GM19397 (cell line): ENCODE measurements at regions not wholly inside any gene's neighbourhood (a gene's known extent, or its start where the extent isn't known, plus 50 kb on each side); places are given as distances from the start of the nearest gene placed in this dataset.

Experiments
- ATAC-seq: cut with Tn5 transposase; IDR thresholded peaks from one replicate; pipeline ENCODE4 v1.9.1; 2021; ENCODE audit warnings: mild to moderate bottlenecking, moderate library complexity; ENCODE audit not compliant: unreplicated experiment

GRCh38 chr9:89891221-89891590 lies 286.4 kb downstream of the GADD45G start:
- ATAC-seq: no peak

DNA sequence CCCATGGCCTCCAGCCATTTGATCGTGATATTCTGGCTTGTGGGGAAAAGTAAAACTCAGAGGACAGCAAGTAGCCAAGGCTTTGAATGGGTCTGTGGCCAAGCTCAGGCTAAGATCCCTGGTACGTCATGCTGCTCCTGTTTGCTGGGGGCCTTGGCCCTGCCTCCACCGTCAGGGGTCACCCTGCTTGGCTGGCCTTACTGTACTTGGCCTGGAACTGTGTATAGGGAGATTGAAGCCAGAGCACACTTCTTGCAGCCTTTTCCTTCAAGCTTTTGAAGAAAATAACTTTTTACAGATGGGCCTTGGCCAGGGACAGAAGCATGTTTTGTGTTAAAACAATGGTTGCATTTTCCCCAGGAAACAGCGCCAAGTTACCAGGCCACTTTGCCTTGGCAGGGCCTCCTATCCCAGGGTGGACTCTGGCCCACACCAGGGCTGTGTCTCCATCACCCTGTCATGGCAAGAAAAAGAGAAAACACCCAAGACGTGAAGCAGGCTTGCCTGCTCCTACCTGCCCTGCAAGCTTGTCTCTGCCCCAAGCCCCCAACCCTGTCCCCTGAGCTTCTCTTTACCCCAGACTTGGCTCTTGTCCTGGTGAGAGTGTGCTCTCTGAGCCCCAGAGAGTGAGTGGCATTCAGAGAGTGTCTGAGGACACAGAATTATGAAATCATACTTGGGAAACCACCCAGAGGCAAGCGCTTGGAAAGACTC lies 286.9 kb downstream of the GADD45G start:
- no peak for ATAC-seq

- no peak for ATAC-seq
Observed at GRCh38 chr9:89892920-89893319, 288.1 kb downstream of the GADD45G start.

DNA sequence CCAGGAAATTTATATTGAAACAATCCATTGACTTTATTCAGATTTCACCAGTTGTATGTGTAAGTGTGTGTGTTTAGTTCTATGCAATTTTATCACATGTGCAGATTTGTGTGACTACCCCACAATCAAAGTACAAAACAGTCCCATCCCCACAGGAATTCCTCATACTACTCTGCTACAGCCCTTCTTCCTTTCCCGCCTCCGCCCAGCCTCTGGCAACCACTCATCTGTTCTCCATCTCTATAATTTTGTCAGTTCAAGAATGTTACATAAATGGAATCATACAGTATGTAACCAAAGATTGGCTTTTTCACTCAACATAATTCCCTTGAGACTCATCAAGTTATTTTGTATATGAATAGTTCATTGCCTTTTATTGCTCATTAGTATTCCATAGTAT lies 289.1 kb downstream of the GADD45G start:
- ATAC-seq: no peak

DNA sequence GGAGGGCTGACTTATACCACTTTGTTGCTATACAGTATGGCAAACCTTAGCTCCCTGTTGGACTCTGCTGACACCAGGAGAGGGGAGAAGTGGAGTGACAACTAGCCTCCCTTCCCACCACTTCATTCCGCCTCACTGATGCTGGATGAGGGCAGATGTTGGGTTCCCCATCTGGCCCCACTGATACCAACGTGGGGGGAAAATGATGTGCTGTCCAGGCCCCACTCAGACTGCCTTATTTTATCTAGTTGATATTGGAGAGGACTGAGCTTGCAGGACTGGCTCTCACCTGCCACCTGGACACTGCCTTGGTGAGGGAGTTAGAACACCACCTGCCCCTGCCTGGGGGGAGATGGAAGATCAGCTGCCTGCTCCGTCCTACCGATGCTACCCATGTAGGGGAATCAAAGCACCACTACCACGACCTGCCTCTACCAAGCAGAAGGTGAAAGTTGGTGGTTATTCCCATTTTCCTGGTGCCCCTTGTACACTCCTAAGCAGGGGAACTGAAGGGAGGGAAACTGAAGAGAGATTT lies 292.1 kb downstream of the GADD45G start:
- no peak for ATAC-seq

- ATAC-seq: no peak
Observed at GRCh38 chr9:89899573-89899972, 294.8 kb downstream of the GADD45G start.

DNA sequence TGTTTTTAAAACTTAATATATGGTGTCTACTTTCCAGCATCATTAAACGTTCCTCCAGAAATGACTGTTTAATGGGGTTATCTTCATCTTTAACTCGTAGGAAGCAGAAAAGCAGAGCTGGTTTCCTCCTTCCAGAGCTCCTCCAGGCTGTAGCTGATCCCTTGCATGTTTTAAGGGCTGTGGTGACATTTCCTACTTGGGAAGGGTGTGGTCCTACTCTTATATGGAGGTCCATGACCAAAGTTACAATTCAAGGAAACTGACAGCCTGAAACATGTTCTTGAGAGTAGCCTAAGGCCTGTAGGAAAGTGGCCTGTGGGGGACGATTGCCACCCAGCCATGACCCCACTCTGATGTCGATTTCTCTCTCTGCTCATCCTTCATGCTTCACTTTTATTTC lies 297.1 kb downstream of the GADD45G start:
- no peak for ATAC-seq

DNA sequence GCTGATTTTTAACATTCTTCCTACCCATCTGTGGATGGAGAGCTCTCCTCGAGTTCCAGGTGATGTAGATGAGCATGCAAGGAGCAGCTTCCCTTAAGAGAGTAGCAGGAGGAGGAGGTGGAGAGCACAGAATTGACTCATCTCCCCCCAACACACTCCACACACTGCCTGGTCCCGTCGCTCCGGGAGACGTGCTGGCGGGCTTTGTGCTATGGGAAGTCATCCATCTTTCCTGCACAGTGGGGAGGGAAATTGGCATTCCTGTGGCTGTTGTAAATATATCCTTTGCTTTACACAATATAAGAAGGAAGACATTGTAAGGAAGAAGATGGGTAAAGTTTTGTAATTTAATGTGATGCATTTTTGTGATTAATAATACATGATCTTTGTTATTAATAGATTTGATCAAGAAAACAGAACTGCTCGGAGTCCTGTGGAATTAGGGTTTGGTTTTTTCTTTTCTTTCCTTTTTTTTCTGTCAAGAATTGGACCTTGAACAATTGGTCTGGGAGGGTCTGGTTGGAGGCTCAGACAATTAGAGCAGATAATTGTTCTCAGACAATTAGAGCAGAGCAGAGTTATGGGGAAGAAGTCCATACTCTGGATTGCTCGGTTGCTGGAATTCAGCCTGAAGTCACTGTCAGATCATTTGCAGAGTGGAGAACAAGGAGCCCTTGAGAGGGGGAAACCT lies 297.8 kb downstream of the GADD45G start:
- ATAC-seq: no peak

DNA sequence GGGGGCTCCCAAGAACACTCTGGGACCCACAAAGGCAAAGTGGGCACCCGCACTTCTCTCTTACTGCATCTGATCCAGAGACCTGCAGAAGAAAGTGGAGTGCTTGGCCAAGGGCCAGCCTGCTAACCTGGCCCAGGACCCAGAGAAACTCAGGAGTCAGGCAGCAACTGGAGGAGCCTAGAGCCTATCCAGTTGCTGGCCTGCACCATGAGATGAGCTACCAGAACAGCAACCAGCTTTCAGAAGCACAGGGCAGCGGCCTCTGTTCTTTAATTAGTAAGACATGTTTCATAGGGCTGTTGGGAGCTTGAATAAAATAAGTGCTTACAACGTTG lies 298.3 kb downstream of the GADD45G start:
- ATAC-seq: no peak

DNA sequence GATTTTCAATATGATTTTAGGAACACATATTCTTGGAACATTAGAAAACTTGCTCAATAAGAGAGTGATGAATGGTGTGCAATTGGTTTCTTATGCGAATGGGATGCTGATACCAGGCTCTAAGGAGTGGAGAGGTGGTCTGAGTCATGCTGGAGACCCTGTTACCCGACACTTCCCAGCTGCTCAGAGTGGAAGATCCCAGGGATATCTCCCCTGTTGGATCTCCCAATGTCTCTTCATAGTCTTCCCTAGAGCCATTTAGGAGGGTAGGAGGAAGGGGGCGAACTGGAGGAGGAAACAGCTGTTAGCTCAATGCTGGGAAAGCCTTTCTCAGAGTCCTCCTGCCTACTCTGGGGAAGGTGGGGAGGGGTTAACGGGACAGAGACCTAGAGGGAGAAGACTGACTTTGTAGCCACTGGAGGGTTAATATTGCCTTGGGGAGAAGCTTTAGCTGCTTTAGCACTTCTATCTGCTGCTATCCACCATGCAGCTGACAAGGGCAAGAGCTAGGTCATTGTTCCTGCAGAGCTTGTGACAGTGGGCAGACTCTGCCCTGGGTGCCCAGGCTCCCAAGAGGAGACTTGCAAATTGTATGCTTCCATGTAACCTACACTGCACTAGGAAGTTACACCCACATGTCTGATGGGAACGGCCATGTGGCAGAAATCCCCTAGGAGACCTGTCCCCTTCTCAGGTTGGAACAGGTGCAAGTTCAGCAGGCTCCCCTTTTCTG lies 301.0 kb downstream of the GADD45G start:
- no peak for ATAC-seq

DNA sequence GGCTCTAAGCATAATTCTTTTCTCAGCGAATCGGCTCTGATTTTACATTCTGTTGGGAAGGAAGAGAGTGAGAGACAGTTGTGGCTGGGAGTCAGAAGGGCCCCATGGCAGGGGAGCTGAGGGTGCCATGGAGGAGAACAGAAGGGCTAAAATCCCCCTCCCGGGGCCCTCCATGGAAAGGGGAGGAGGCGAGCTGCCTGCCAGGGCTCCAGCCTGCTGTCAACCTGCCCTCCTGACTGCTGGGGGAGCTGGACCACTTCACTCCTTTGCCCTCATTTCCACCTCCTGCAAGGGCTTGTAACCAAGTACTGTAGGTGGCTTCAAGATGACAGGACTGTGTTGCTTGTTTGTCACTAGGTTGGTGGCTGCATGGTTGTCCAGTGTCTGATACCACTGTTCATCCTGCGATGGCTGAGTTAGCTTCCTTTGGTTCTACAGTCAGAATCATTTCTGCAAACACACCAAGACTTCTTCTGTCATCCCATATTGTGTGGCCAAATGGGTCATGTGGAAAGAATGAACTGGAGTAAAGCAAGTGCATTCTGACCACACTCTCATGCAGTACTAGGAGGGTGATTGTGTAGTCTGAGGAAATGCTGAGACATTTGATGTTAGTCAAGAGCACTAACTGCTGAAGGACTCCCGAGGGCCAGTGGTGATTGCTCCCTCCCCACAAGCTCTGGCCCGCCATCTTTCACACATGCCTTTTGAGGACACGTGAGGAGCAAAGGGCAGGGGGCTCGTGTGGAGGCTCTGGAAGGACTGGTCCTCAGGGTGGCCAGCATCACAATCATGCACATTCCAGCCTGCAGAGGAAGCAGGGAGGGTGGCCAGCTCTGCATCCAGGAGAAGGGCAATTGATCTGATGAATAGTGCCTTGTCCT lies 307.2 kb downstream of the GADD45G start:
- no peak for ATAC-seq

- ATAC-seq: no peak
Observed at GRCh38 chr9:89912605-89912953, 307.8 kb downstream of the GADD45G start.

GRCh38 chr9:89915187-89915586 lies 310.4 kb downstream of the GADD45G start:
- ATAC-seq: no peak

GRCh38 chr9:89916001-89916597 lies 311.3 kb downstream of the GADD45G start:
- ATAC-seq: no peak

- ATAC-seq: no peak
Observed at GRCh38 chr9:89917861-89918260, 313.0 kb downstream of the GADD45G start.

GRCh38 chr9:89919171-89919681 lies 314.4 kb downstream of the GADD45G start:
- ATAC-seq: no peak

- ATAC-seq: no peak
Observed at GRCh38 chr9:89920131-89920530, 315.3 kb downstream of the GADD45G start.

DNA sequence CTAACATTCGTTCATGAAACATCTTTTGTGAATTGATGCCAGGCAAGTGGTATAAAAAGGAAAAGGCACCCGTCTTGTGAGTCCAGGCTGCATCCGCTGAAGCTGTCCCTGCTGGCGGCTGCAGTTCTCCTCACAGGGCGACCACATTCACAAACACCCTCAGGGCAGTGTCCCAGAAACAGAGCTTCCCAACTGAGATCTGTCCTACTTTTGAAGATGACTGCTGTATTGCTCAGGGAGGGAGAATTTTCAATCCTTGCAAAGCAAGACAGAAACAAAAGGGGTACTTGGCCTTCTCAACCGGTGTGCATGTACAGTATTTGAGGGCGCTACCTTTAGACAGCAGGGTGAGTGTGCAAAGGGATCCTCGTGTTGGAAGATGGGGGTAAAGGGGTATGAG lies 316.1 kb downstream of the GADD45G start:
- ATAC-seq: no peak

GRCh38 chr9:89922099-89922498 lies 317.3 kb downstream of the GADD45G start:
- ATAC-seq: no peak

DNA sequence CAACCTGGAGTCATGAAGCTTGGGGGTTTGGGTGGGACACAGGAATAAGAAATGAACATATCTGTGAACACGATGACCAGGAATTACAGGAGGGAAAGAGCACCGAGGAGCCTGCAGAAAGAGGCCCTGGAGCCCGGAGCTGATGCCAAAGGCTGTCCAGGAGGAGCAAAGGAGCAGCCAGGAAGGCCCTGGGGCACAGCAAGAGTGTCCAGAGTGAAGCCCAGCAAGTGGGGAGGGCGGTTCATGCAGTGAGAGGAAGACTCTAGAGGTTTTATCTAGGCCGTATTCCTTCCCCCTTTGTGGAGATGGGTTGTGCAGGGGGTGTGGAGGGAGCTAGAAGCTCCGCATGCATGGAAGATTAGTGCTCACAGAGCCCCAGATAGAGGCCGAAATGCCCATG lies 318.4 kb downstream of the GADD45G start:
- ATAC-seq: no peak
